OCI-LY7 (cell line): ENCODE measurements at regions not wholly inside any gene's neighbourhood (a gene's known extent, or its start where the extent isn't known, plus 50 kb on each side); places are given as distances from the start of the nearest gene placed in this dataset.

Experiments used
- CTCF ChIP-seq: fragments of 200-600 bp; sonication (generic); conservative IDR thresholded peaks from 2 replicates; pipeline ENCODE4 v1.5.1; 2014; ENCODE audit warnings: mild to moderate bottlenecking, antibody characterized with exemption, low read length, moderate library complexity, mixed read lengths
- EZH2phosphoT487 ChIP-seq: fragments of 200-600 bp; sonication (generic); IDR thresholded peaks from 2 replicates; pipeline ENCODE4 v1.6.1; 2018; ENCODE audit warnings: low read depth, borderline replicate concordance, mild to moderate bottlenecking, mixed run types, antibody characterized with exemption, low read length, moderate library complexity, mixed read lengths

DNA sequence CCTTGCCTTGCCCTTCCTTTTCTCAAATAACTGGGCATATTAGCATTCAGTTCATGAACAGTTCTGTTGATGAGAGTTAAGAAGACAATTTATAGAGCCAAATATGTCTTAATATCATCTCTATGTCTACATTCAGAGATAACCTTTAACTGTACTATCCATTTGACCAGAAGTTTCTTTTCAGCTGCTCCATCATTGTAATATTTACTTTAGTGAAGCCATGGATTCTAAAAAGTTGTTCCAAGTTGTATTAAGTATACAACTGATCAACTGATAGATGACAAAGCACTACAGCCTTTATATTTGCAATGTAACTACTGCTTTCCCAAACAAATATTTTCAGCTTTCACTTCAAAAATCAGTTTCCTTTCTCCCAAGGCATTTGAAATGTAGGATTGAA is 1252.7 kb downstream of the EPHA7 start:
- TF ChIP-seq EZH2phosphoT487 (no peak), CTCF (no peak)
